GM18867 (cell line): ENCODE measurements at regions not wholly inside any gene's neighbourhood (a gene's known extent, or its start where the extent isn't known, plus 50 kb on each side); places are given as distances from the start of the nearest gene placed in this dataset.

Source experiments
- ATAC-seq: cut with Tn5 transposase; IDR thresholded peaks from one replicate; pipeline ENCODE4 v1.9.1; 2021; ENCODE audit warnings: mild to moderate bottlenecking, moderate library complexity; ENCODE audit not compliant: unreplicated experiment

DNA sequence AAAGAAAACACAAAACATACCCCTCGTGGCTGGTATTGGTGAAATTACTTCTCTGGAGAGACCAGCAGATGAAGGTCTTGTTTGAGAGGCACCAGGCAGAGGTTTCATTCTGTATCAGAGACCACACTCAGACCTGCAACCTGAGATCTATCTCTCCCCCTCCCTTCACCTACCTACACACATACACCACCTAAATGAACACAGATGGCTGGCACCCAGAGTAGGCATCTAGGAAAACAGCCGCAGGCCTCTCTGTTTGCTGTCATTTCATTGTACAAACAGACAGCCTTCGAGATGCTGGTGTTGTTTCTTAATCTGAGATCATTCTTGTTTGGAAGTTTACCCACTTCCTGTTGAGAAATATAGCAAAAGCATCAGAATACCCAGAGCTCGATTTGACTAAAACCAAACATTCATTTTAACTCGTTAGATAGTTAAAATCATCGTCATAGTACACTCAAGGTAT lies 173.9 kb upstream of the SLC25A13 start:
- ATAC-seq: peak; percentile 82

DNA sequence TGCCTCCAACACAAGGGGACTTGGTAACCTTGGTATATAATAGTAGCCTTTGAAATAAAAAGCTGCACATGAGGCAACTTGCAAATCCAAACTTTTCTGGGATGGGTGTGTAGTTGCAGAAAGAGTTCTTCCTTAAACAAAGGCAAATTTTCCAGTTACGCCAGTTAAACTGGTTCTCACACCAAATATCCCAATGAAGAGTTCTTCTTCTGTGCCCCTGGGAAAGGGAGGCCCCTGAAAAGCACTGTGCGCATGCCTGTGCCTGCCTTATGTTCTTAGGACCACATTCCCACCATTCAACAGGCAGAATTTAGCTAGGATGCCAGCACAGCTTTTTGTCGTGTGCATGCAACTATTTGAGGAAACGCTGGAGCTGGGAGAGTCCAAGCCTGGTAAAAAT lies 164.8 kb upstream of the SLC25A13 start:
- no peak for ATAC-seq

DNA sequence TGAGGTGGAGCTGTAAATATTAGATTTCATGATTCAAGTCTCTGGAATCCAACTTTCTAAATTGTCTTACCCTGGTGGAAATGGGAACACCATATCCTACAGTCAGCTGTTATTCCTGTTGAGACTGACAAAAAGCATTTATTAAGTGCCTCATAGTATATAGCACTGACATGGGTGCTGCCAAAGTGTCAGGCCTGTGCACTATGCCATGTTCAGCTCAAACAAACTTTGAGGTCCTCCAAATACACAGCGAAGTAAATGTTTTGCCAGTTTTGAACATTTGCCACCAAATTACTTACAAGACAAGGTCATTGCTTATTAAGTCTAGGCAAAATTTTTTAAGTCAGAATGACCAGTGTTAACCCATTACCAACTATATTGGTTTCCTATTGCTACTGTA lies 162.9 kb upstream of the SLC25A13 start:
- no peak for ATAC-seq

DNA sequence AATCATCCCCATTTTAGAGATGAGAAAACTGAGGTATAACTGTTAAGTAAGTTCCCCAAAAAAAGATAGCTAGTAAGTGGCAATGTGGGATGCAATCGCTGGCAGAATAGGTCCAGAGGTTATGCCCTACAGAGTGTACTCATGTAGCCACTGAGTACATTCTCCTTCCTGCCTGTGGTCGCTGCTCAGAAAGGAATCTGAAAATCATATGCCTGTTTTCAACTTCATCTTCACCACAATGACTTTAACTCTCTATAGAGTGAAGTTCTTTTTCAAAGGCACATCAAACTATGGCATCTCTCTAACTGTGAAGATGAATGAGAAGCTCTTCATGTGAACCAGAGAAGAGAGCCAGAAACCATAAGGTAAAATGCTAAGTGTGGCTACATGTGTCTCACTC lies 162.2 kb upstream of the SLC25A13 start:
- no peak for ATAC-seq

DNA sequence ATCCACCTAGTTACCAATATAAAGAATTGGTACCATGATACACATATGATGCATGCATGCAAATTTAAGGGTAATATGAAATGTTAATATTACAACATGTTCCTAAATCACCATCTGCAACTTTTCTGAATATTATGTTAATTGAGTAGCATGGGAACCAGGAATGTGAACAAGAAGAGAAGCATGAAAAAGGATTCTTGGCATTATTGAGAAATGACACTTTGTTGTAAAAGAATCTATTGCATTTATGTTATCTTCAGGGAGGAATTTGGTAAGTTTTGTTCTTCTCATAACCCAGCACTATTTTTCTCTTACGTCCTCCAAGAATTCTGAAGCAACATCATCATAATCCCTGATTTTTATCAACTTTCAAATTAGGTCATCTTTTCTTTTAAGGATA lies 159.9 kb upstream of the SLC25A13 start:
- no peak for ATAC-seq

DNA sequence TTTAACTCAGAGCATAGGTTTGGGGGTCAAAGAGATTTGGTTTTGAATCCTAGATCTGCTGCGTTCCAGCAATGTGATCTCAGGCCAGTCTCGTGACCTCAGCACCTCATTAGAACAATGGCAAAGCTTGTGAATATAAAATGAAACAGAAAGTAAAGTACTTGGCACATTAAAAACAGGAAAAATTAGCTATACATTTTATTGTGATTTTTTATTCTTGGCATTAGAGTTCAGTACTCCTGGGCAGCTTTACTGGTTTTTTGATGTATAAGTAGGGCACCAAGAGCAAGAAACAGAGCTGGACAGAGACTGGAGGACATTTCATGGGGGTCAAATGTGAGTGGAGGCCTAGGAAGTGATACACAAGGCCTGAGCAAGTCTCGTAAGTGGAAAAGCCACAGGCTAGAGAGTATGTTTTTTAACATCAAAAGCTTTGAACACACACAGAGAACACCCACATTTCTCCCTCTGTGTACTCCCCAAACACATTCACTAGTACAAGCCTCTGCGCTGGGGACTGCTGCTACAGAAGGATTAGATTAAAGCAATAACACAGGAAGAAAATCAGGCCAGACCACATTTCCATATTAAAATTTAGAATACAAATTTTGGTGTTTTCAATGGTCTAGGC lies 157.2 kb upstream of the SLC25A13 start:
- ATAC-seq: no peak

DNA sequence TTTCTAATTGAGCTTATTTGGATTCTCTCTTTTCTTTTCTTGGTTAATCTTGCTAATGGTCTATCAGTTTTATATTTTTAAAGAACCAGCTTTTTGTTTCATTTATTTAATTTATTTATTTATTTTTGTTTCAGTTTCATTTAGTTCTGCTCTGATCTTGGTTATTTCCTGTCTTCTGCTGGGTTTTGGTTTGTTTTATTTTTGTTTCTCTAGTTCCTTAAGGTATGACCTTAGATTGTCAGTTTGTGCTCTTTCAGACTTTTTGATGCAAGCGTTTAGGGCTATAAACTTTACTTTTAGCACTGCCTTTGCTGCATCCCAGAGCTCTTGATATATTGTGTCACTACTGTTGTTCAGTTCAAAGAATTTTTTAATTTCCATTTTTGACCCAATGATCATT lies 149.7 kb upstream of the SLC25A13 start:
- ATAC-seq: no peak

DNA sequence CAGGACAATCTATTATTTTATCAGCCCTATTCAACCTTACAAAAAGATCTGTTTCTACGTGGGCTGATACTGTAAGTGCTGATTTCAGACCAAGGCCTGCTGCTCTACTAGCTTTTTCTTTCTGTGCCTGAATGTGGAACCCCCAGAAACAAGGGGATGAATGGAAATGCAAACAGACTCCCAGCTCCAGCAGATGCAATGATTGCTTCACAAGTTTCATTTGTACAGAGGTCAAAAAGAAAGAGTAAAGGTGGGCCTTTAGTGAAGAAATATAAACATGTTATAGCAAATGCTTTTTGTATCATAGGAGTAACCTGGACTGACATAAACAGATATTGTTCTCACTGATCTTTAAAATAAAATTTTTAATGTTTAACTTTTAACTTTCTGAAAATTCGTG lies 130.2 kb upstream of the SLC25A13 start:
- no peak for ATAC-seq

DNA sequence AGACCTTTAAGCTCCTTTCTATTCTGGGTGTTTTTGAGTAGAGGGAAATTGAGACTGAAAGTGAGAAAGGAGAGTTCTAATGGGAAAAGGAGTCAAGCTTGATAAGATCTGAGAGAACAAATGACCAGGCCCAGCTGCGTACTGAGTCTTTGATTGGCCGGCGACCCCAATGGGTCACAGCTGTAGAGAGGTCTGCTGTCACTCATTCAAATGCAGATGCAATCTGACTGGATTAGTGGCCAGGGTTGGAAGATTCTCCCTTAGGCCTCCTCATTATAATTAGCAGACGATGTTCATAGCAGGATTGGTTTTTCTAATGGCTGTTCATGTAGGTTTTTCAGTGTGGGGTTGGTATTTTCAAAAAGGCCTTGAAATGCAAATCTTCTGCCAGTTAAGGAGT lies 127.2 kb upstream of the SLC25A13 start:
- ATAC-seq: no peak

DNA sequence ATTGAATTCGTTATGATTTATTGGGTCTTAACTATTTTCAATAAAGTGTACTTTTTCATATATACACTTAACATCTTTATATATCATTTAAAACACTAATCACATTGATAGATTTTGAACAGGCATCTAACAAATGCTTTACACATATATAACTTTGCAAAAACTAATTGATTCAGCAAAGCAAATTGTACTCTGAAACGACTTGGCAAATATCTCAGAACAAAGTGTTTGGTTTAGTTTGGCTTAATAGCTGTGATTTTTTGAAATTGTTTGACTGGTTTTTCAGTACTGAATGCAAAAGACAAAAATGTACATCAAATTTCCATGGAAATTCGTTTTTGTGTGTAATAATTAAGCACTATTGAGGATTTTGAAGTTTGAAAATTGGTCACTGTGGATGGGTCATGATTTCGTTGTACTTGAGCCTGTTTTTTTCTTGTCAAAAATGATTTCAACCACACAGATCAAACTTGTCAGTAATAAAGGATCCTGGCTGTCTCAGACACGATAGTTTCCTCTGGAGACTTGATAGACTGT lies 125.3 kb upstream of the SLC25A13 start:
- ATAC-seq: no peak

DNA sequence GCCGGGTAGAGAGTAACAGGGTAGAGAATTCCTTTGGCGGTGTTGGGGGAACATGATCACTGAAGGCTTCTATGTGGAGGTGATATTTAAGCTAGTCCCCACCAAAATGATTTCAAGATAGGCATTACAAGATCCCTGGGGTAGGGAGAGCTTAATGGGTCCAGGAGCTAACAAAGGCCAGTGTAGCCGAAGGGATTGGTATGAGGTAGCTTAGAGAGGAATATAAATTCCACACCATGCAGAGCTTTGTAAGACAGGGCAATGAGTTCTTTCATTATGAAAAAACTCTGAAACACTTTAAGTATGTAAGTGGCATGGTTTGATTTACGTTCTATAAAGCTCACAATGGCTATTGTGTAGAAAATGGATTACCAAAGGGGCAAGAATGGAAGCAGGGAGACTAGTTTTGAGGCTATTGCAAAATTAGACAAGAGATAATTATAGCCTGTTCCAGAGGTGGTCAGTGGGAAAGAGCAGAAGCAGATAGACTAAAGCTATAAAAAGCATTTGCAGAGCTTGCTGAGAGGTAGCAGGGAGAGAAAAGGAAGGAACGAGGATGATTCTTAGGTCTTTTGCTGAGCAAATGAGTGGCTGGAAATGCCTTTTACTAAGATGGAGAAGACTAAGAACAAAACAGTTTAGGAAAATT lies 119.7 kb upstream of the SLC25A13 start:
- ATAC-seq: no peak

DNA sequence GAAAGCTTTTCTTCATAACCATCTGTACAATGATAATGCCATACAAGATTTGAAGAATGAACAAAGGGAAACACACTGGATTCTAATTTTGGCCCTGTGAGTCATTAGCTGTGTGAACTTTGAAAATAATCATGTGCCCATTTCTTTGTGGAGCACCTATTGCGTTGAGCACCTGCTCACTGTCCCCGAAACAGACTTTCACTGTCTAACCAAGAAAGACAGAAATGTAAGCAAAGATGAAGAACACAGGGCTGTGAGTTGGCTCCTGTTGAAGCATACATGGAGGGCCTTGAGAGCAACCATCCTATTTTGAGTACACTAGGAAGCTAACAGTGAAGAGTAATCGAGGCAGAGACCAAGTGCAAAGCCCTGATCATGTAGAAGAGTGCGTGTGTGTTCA lies 118.4 kb upstream of the SLC25A13 start:
- no peak for ATAC-seq

DNA sequence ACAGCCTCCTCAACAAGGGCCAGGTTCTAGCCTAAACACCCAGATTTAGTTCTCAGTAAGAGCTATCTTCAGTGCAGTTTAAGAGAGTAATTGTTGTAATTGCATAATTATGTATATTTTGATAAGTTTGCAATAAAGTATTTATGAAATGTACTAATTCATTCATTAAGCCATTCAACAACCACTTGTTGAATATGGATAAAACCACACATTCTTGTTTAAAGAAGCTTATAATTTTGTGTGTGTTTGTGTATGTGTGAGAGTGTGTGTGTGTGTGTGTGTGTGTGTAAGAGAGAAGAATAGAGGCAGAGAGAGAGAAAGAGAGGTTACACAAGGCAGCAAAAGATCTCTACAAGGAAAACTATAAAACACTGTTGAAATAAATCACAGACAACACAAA lies 115.0 kb upstream of the SLC25A13 start:
- ATAC-seq: no peak

DNA sequence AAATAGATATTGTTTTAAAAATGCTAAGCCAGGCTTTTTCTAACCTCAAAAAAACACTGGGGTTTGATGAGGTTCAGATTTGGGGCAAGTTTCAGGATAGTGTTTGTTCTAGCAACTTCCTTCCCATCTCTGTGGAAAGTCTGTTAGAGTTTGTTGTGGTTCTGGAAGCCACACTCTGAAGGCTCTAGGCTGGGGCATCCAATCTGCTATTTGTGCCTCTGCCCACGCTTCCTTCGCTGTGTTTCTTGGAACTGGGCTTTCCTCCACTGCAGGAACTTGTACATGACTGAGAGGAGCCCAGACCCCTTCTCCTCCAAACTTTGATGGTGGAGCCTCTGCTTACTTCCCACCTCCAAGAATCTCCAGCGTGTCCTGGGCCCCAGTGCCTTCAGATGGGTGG lies 108.5 kb upstream of the SLC25A13 start:
- ATAC-seq: no peak

DNA sequence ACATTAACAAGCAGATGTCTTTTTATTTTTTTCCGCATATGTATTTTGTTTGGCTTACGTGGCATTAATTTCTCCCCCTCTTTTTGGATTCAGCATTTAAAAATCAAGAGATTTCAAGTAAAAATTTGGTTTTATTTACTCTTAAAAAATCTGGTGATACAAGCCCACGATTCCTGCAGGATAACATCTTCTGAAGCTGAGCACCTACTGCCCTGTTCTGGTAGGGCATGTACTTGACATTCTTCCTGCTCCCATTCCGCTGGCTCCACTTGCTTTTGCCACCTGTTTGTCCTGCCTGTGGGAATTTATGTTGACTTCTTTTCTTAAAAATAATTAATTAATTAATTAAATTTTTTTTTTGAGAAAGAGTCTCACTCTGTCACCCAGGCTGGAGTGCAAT lies 105.2 kb upstream of the SLC25A13 start:
- ATAC-seq: no peak

DNA sequence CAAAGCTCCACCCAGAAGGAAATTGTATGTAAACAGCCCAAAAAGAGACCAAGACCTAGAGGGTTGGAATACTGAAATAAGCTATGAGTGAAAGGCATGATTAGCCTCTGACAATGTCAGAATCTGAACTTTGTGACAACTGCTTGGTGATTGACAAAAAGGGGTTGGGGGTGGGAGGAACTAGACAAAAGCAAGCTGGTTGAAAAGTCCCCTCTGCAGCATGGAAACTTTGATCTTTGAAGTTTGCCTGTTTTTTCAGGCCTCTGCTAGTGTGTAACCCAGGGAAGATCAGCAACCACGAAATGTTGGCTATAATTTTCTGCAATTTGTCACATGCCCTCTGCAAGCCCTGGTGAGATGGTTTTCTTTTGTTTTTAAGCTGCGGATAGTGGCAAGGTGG lies 104.8 kb upstream of the SLC25A13 start:
- no peak for ATAC-seq

DNA sequence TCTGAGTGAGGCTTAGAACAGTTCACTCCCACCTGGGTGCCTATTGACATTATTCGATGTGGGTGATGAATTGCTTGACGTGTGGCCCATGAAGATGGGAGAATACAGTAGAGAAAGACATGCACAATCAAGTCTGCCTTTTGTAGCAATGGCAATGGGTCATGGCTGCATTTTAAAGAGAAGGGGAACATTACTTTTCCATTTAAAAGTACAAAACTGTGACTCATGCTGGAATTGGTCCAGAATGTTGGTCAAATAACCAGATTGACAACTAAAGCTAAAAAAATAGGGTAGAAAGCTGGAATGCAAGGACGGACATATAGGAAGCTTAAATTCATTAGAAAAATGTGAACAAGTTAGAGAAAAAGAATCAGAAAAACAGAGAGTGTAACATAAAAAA lies 104.1 kb upstream of the SLC25A13 start:
- no peak for ATAC-seq

DNA sequence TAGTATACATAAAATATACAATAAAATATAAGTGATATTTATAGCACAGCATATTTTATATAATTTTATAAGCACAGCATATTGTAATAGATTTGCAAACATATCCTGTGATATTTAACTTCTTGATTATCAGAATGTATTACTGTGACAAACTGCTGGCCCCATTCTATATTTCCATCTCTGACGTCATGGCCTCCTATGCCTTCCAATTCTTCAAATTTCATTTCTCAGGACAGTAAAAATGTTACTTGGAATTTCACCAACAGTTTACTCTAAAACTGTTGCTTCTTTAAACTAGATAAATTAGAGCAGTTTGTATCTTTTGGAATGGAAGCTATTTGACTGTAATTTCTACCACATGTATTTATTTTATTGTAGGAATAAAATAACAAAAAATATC lies 102.5 kb upstream of the SLC25A13 start:
- no peak for ATAC-seq

DNA sequence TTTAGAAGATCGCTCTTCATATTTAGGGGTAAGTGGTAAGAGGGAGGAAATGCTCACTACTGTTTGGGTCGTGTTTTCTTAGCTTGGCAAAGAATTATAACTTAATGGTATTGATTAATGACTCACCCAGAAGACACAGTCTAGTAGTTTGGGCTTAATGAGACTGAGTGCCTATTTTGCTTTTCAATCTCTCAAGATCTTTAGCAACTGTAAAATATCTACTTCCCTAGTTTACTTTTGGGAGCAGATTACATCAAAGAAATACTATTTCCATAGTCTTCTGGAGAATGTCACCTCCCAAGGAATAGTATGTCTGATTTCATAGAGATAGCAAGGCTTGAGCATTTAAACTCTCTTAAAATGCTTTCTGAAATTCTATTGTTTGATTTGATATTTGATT lies 100.5 kb upstream of the SLC25A13 start:
- ATAC-seq: no peak

DNA sequence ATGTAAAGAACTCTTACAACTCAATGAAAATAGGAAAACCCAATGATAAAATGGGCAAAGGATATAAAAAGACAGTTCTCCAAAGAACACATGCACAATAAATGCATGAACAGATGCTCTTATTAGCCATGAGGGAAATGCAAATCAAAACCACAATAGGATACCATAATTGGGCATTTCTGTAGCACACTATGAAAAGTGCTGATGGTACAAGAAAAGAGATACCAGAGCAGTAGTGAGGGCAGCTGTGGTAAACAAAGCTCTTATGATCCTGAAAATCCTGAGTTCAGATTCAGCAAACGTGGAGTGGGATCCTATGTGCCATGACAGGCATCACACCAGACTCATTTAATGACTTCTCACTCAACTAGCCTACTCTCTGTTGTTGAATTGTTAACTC lies 96.7 kb upstream of the SLC25A13 start:
- ATAC-seq: no peak

DNA sequence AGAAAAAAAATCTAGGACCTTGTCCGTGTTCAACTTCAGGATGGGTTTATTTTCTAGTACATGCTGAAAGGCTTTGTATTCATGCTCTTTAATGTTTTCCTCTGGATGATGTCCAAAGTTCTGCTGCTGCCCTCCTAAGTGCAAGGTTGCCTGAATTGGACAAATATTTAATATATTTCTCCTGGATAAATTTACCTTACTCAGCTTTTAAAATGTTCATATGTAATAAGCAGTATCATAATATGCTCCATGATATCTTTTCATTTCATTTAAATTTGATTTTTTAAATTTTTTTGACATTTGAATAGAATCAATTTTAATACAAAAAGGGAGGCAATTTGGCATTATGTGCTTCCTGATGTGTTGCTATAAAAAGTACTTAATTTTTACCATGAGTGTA lies 95.9 kb upstream of the SLC25A13 start:
- ATAC-seq: no peak

DNA sequence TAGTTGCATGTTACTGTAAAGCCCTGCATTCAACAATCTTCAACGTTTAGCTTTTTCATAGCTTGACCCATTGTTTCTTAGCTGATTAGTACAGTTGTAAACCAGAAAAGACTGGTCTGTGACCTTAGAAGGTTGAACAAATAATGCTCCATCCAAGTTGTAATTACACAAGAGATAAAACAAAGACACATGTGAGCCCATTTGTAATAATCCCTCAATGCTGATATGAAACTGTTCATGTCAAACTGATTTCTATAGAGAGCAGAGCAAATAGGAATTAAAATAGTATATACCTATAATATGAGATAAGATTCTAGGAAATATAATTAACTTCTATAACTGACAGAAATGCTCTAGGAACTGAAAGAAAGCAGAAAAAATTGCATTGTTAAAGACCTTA lies 94.7 kb upstream of the SLC25A13 start:
- no peak for ATAC-seq

DNA sequence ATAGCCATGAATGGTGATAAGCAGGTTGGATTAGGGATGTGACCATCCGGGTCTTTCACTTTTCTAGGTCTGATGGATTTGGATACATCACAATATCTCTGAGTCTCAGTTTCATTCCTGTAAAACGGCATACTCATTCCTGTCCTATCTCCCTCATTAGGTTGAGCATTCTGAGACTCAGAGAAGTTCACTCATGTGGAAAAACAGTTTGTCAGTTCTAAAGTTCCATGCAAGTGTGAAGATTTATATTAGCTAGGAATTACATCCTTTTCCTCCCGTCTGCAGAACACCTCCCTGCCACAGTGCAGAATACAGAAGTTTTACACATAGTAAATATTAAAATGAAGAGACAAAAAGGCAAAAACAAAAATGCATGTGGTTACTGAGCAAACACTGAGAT lies 94.2 kb upstream of the SLC25A13 start:
- no peak for ATAC-seq
